ENCODE measurements at regions not wholly inside any gene's neighbourhood (a gene's known extent, or its start where the extent isn't known, plus 50 kb on each side); places are given as distances from the start of the nearest gene placed in this dataset.

DNA sequence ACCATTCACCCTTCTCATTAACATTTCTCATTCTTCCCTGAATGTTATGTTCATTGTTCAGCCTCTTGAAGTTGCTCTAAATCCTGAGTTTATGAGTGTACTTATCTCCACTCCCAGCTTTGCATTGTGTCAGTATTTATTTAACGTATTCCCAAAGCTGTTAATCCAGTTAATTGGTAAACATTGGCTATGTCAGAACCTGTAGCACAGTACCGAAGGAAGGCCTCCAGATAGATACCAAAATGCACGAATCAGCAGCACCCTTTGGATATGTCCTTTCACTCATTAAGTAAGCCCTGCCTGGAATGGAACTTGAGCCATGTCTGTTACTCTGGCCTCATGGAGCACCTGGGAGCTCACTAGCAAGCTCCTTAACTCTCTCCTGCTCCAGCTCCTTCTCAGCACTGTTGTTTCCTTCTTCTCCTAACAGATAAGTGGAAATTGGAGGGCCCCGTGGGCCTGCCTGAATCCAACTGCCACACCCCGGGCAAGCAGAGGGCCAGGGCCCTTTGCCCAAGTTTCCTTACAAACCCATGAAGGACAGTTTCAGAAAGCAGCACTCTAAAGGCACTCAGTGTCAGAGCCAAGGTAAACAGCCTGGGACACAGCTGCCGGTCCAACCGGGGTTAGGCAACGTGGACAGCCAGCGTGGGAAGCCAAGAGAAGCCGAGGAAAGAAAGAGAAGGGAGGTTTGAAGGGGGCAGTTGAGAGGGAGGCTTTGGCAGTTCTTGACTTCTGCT is 155.0 kb upstream of the SERP2 start:
- TF ChIP-seq, protein P1, sequence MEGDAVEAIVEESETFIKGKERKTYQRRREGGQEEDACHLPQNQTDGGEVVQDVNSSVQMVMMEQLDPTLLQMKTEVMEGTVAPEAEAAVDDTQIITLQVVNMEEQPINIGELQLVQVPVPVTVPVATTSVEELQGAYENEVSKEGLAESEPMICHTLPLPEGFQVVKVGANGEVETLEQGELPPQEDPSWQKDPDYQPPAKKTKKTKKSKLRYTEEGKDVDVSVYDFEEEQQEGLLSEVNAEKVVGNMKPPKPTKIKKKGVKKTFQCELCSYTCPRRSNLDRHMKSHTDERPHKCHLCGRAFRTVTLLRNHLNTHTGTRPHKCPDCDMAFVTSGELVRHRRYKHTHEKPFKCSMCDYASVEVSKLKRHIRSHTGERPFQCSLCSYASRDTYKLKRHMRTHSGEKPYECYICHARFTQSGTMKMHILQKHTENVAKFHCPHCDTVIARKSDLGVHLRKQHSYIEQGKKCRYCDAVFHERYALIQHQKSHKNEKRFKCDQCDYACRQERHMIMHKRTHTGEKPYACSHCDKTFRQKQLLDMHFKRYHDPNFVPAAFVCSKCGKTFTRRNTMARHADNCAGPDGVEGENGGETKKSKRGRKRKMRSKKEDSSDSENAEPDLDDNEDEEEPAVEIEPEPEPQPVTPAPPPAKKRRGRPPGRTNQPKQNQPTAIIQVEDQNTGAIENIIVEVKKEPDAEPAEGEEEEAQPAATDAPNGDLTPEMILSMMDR (tag by site-specific recombination; IDR thresholded peaks at IDR 0.05), result no peak
- no peak for TF ChIP-seq KLF7 (tag by site-specific recombination; IDR thresholded peaks at IDR 0.05; ENCODE audit: borderline replicate concordance)
- TF ChIP-seq, protein P2, sequence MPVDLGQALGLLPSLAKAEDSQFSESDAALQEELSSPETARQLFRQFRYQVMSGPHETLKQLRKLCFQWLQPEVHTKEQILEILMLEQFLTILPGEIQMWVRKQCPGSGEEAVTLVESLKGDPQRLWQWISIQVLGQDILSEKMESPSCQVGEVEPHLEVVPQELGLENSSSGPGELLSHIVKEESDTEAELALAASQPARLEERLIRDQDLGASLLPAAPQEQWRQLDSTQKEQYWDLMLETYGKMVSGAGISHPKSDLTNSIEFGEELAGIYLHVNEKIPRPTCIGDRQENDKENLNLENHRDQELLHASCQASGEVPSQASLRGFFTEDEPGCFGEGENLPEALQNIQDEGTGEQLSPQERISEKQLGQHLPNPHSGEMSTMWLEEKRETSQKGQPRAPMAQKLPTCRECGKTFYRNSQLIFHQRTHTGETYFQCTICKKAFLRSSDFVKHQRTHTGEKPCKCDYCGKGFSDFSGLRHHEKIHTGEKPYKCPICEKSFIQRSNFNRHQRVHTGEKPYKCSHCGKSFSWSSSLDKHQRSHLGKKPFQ (tag by site-specific recombination; IDR thresholded peaks at IDR 0.05), result no peak; the same call in 1 of the 2 replicates
- TF ChIP-seq, protein P3, sequence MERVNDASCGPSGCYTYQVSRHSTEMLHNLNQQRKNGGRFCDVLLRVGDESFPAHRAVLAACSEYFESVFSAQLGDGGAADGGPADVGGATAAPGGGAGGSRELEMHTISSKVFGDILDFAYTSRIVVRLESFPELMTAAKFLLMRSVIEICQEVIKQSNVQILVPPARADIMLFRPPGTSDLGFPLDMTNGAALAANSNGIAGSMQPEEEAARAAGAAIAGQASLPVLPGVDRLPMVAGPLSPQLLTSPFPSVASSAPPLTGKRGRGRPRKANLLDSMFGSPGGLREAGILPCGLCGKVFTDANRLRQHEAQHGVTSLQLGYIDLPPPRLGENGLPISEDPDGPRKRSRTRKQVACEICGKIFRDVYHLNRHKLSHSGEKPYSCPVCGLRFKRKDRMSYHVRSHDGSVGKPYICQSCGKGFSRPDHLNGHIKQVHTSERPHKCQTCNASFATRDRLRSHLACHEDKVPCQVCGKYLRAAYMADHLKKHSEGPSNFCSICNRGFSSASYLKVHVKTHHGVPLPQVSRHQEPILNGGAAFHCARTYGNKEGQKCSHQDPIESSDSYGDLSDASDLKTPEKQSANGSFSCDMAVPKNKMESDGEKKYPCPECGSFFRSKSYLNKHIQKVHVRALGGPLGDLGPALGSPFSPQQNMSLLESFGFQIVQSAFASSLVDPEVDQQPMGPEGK (tag by site-specific recombination; IDR thresholded peaks at IDR 0.05), result no peak
- no peak for TF ChIP-seq ZNF610 (tag by site-specific recombination; IDR thresholded peaks at IDR 0.05; ENCODE audit: borderline replicate concordance)
- TF ChIP-seq ZNF398 (tag by site-specific recombination; IDR thresholded peaks at IDR 0.05), result no peak
- TF ChIP-seq, protein P4, sequence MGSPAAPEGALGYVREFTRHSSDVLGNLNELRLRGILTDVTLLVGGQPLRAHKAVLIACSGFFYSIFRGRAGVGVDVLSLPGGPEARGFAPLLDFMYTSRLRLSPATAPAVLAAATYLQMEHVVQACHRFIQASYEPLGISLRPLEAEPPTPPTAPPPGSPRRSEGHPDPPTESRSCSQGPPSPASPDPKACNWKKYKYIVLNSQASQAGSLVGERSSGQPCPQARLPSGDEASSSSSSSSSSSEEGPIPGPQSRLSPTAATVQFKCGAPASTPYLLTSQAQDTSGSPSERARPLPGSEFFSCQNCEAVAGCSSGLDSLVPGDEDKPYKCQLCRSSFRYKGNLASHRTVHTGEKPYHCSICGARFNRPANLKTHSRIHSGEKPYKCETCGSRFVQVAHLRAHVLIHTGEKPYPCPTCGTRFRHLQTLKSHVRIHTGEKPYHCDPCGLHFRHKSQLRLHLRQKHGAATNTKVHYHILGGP (tag by site-specific recombination; IDR thresholded peaks at IDR 0.05), result no peak
- TF ChIP-seq ZBTB44 (tag by site-specific recombination; IDR thresholded peaks at IDR 0.05), result peak; percentile 60; the same call in 1 of the 2 replicates
- no peak for TF ChIP-seq ZNF24 (tag by site-specific recombination; IDR thresholded peaks at IDR 0.05)
- no peak for TF ChIP-seq ZIC2 (tag by site-specific recombination; IDR thresholded peaks at IDR 0.05)
